Stimulated activated CD8-positive, alpha-beta memory T cell treated with anti-CD3 and anti-CD28 coated beads, Interleukin-2, amount 100 ng/mL, for 1 hour (primary cell): ENCODE measurements at regions not wholly inside any gene's neighbourhood (a gene's known extent, or its start where the extent isn't known, plus 50 kb on each side); places are given as distances from the start of the nearest gene placed in this dataset.

Source experiments
- DNase-seq, 2 donors: peaks; one replicate each; pipeline ENCODE4 v3.0.0-alpha.2; 2020; ENCODE audit warnings: low read depth in 2 of 2

GRCh38 chr2:861655-862354 is 88.8 kb upstream of the SNTG2 start:
- DNase-seq, result no peak

DNA sequence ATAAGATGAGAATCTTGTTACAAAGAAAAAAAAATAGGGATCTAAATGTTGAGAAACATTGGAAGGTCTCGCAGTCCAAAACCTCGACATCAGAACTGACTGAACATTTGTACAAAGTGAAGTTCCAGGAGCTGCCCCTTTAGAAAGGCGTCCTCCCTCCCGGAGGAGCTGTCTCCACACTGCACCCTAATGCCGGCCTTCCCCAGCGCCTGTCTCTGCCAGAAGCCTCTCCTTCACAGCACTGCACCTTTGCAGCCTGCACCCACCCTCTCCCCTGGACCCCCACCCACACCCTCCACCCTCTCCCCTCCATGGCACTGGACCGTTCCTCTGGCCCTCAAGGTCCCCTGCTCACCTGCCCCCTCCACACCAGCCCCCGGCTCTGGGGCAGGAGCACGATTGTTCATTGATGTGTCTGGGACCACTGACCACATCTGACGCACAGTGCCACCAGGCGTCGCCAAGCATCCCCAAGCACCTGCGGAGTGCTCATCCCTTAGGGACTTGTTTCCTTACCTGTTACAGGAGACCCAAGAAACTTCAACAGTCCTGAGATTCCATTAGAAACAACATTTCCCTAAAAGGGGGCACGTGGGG is 90.3 kb upstream of the SNTG2 start:
- DNase-seq, result no peak

DNA sequence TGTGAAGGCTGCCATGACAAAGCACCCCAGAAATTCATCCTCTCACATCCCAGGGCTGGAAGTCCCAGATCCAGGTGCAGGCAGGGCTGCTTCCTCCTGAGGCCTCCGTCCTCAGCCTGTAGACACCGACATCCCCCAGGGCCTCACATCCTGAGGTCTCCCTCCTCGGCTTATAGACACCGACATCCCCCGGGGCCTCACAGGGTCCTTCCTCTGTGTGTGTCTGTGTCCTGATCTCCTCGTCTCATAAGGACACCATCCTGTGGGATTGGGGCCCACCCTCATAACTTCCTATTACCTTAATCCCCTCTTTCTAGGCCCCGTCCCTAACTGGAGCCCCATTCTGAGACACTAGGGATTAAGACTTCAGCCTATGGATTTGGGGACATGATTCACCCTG is 92.0 kb upstream of the SNTG2 start:
- no peak for DNase-seq

GRCh38 chr2:857937-858336 is 92.7 kb upstream of the SNTG2 start:
- DNase-seq, result no peak

DNA sequence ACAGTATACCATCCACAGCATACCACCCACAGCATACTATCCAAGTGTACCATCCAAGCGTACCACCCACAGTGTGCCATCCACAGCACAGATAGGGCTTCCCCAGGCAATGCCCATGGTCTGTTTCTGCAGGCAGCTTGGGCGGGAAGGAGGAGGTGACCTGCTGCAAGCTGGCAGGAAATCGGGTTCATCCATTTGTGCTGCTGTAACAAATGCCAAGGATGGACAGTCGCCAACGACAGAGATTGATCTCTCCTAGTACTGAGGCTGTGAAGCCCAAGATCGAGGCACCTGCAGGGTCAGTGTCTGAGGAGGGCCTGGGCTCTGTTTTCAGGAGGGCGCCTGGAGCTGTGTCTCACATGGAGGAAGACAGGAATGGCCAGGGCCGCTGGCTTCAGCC is 93.6 kb upstream of the SNTG2 start:
- DNase-seq, result no peak

DNA sequence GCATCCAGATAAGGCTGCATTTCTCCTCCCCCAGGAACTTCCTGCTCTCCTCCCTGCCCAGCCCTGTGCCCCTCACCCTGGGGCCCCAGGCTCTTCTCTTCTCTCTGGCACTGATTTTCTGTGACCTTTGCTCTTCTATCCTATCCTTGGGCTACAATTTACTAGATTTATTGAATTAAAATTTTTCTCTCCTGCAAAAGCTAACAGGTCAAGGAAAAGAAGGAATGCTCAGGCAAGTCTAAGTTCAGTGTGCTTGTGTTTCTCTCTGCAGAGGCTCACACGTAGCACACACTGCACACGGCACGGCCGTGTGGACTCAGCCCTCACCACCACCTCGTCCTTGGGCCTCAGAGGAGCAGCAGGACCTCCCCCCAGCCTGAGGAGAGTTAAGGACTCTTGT is 94.2 kb upstream of the SNTG2 start:
- no peak for DNase-seq

- DNase-seq, result no peak
Observed at GRCh38 chr2:856041-856440, 94.6 kb upstream of the SNTG2 start.

DNA sequence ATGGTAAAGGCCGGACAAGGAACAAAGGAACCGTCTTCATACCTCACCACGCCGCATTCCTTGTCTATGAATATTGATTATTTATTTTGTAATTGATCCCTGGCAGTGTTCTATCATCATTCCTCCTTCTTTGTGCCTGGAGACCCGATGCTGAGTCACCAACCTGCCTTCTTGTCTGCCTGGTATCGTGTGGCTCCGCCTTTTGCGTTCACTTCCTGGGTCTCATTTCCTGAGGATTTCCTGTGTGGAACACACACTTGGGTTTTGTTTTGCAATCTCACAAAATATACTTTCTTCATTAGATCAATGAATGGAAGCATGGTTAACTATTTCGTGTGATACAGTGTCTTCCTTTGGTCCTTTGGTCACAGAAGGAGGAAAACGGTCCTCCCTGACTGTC is 95.5 kb upstream of the SNTG2 start:
- DNase-seq, result no peak

DNA sequence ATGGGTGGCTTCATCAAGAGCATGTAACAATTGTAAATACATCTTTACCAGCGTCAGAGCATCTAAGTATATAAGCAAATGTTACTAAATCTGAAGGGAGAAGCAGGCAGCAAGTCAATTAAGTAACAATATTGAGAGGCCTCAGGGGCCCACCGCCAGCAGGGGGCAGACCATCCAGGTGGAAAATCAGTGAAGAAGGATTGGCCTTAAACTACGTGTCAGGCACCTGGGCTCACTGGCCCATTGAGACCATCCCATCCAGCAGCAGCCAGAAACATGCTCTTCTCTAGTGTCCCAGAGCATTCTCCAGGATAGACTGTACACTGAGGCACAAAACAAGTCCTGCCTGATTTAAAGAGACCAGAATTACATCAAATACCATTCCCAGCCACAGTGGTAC is 96.2 kb upstream of the SNTG2 start:
- DNase-seq, result no peak

DNA sequence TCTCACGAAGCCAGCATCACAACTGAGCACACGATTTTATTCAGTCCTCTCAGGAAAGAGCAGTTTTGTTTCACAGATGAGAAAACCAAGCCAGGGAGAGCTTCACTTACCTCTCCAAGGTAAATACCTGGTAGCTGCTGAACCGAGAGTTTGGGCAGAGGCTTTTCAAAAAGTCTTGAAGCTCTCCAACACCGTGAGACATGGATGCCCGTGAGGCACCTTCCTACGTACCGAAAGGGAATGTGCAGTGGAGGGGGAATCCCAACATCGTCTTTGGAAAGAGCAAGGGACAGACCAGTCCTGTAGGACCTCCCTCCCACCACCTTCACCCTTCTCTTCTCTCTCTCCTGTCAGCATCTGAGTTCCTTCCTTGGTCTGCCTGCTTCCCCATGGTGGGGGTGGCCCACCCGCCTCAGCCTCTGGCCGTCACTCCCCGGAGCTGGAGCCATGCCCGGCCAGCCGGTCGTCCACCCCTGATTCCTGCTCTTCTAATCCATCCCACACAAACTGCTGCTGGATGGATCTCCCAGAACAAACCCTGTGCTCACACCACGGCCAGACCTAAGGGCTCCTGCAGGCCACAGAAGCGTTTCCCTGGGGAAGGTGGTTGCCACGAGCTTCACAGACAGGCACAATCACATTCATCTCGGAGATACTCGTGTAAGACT is 97.3 kb upstream of the SNTG2 start:
- DNase-seq, result no peak

DNA sequence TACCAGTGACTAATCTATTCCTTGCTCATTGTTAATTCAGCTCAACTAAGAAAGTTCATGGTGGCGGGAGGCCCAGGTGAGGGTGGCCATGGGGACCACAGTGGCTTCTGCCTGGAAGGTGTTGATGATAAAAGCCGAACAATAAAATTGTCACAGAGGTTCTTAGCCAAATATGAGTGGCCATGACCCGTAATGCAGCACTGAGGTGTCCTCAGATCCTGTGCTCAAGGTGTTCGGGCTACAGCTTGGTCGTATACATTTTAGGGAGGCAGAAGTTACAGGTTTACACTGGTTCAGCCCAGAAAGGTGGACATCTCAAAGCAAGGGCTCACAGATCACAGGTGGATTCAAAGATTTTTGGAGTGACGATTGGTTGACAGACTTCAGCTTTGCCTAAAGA is 98.5 kb upstream of the SNTG2 start:
- DNase-seq, result no peak

GRCh38 chr2:851680-852079 is 99.0 kb upstream of the SNTG2 start:
- no peak for DNase-seq

DNA sequence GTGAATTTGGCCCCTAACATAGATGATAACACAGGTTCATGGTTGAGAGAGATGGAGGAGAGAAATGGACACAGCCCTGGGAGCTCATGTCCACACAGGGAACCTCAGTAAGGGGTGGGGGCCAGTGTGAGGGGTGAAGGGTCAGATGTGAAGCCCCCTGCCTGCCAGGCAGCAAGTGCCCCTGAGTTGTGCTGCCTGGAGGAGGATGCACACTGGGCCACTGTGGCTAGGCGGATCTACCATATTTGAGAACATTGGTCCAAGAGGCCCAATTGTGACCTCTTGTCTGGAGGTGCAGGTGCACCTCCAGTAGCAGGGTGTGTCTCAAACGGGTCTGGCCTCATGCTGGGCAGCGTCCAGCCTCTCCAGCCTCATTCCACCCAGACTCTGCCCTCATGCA is 99.6 kb upstream of the SNTG2 start:
- DNase-seq, result no peak

DNA sequence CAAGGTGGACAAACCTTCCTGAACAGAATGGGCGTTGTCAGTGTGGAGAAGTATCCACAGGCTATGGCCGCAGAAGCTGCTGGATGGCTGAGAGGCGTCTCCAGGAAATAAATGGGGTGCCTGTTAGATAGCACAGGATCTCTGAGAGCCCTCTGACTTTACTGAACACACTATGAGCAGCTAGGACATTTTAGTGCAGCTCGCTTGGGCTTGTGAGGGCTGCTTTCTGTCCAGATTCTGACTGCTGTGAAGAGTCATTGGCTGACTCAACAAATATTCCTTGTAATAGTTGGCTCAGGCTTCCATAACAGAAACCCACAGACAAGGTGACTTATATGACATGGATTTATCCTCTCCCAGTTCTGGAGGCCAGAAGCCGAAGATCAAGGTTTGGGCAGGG is 100.2 kb upstream of the SNTG2 start:
- DNase-seq, result no peak

DNA sequence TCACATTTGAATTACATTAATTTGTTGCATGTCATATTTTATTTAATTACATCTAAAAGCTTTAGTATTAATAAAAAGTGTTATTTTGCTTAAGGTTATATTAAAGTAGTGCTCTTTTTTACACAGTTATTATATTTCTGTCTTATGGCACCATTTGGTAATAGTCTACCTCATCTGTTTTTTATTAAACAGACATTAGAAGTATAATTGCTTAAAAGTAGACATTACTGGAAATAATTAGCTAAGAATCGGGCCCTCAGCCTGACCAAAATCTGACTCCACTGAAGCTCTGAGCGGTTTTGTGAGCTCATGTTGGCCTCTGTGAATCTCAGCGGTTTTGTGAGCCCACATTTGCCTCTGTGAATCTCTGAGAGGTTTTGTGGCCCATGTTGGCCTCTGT is 102.5 kb upstream of the SNTG2 start:
- no peak for DNase-seq

- DNase-seq, result no peak
Observed at GRCh38 chr2:847669-848068, 103.0 kb upstream of the SNTG2 start.

- no peak for DNase-seq
Observed at GRCh38 chr2:844715-845114, 105.9 kb upstream of the SNTG2 start.

- no peak for DNase-seq
Observed at GRCh38 chr2:842151-842803, 108.4 kb upstream of the SNTG2 start.

DNA sequence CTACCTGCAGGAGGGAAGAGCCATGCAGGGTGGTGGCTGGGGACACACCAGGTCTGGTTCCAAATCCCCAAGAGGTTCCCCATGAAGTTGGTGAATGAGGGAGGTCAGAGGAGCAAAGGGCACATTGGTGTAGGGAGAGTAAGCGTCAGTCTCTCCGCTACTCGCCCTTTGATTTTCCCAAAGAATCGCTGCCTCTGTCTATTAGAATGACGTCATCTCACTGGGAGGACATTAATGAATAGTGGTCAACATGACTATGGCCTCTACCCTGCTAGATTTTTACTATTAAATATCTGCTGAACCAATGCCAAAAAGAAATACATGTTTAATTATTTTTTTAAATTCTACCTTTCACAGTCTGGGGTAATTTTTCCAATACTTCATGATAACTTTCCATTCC is 109.6 kb upstream of the SNTG2 start:
- no peak for DNase-seq

DNA sequence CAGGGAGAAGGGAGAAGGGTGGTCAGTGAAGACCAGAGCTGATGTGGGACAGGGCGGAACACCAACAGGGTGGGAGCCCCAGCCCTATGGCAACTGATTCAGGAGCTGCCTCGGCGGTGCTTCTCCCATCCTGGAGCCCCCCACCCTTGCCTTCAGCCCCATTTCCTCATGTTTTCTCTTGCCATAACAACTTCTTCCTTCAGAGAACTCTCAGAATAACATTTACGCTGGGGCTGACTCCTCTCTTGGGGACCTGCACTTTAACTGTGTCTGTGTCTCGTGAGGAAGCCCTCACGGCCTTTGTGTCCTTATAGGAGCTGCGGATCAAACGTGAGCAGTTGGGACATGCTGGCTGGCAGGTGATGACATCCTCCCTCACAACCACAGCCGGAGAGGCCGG is 116.4 kb upstream of the SNTG2 start:
- DNase-seq, result no peak

DNA sequence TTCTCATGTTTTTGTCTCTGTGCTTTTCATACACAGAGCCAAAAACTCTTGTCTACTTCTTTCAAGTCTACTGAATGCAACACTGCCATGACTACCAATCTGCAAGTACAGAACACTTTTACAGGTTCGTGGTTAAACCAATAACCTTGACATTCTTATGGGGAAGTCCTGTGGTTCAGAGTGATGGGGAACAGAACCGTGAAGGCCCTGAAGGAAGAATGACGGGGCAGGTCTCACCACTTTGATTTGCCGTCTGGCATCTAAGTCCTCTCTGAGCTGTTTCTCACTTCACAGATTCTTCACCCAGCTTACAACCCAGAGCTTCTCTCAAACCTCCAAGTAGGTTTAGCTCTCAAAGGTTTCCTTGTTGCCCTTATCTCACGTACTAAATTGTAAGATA is 117.5 kb upstream of the SNTG2 start:
- no peak for DNase-seq

- DNase-seq, result no peak
Observed at GRCh38 chr2:832635-833034, 118.0 kb upstream of the SNTG2 start.

DNA sequence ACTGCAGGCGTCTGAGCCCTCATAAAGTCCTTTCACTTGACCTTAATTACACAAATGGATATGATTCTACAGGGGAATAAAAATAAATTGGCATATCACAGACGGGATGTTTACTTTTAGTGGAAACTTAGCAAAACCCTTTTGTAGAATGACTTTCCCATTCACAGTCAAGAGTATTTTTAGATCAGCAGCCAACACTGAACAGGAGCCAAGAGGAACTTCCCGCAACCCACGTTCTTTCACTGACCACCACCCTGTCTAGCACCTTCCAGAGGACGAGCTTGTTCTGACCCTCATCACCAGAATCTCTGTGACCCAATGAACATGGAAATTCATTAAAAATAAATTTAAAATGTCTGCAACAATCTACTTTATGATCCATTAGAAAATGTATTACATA is 119.0 kb upstream of the SNTG2 start:
- DNase-seq, result no peak
